ENCODE measurements at regions not wholly inside any gene's neighbourhood (a gene's known extent, or its start where the extent isn't known, plus 50 kb on each side); places are given as distances from the start of the nearest gene placed in this dataset.

DNA sequence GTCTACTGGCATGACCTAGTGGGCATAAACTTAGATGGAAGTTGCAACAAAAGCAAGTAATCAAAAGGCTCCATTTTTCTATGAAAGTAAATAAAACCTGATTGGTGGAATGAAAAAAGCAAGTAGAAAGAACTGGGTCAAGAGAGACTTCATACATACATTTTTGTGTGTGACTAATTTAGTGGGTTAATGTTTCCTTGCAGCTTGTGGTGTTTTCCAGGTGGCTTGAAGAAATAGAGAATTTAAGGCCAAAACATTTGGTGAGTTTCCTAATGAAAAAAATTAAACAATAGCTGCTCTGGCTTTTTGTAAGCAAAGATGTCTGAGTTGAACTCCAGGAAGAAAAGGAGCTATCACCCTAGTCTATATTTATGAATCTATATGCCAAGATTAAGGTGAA, 71.0 kb downstream of the ZC3H11B start:
- no peak overlapping the region for H3K4me3 ChIP-seq (ENCODE audit: low read depth in 1 of 2, low read length in 2 of 2)
- no peaks in the 10 kb centered on the region for H3K36me3 ChIP-seq (ENCODE audit: insufficient read depth, low read length)
- no peak overlapping the region for H3K9ac ChIP-seq (ENCODE audit: low read length)
- H3K27ac ChIP-seq (ENCODE audit: low read depth, low read length): no peak overlapping the region
- H3K27me3 ChIP-seq (ENCODE audit: control insufficient read depth in 1 of 2, insufficient read depth in 2 of 2, low read length in 2 of 2): no peaks in the 10 kb centered on the region
- no peaks in the 10 kb centered on the region for H3K9me3 ChIP-seq (ENCODE audit: low read length)
- H3K4me1 ChIP-seq (ENCODE audit: insufficient read depth, low read length): no peaks in the 10 kb centered on the region

DNA sequence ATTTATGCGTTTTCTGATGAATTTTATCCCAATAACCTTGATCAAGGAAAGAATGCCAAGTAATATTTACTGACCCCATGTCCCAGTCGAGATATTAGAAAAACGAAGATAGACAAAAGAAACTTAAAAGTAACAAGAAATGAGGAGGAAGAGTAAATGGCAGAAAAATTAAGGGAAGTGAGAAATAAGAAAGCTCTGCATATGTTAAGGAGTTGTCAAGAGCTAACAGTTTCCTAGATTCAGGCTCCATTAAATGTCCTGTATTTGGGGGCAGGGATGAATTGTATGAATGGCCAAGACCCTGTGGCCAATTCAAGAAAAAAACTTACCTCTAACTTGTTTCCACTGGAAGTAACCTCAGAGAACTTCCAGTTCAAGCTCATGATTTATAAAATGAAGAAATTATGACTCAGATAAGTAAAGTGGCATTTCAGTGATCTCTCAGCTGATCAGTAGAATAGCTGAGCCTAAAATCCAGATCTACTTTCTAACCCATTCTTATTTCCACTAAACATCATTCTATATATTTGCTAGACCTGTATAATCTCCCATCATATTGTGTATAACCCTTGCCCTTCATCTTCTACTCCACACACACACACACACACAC, 73.2 kb downstream of the ZC3H11B start:
- Histone ChIP-seq H3K4me1 (ENCODE audit: insufficient read depth, low read length) (no peaks in the 10 kb centered on the region), H3K4me3 (ENCODE audit: low read depth in 1 of 2, low read length in 2 of 2) (no peak overlapping the region), H3K9ac (ENCODE audit: low read length) (no peak overlapping the region), H3K36me3 (ENCODE audit: insufficient read depth, low read length) (no peaks in the 10 kb centered on the region), H3K27ac (ENCODE audit: low read depth, low read length) (no peak overlapping the region), H3K27me3 (ENCODE audit: control insufficient read depth in 1 of 2, insufficient read depth in 2 of 2, low read length in 2 of 2) (no peaks in the 10 kb centered on the region), H3K9me3 (ENCODE audit: low read length) (no peaks in the 10 kb centered on the region)

DNA sequence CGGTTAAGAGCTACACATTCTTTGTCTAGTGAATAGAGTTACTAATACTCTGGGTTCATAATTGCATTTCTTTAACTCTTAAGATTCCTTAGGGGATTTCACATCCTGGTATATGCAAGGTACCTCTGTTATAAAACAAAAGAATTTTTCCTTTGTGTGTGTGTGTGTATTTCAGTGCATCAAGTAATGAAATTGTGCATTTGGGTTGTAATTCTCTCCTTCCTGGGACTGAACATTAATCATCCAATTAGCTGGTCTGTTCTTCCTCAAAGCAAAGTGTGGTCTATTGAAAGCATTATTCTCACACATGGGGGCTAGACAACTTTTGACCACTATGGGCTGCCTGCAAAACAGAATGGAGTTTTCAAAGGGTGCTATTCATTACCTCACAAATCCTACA, 74.0 kb downstream of the ZC3H11B start:
- Histone ChIP-seq H3K27me3 (ENCODE audit: control insufficient read depth in 1 of 2, insufficient read depth in 2 of 2, low read length in 2 of 2) (no peaks in the 10 kb centered on the region), H3K27ac (ENCODE audit: low read depth, low read length) (no peak overlapping the region), H3K4me3 (ENCODE audit: low read depth in 1 of 2, low read length in 2 of 2) (no peak overlapping the region), H3K9ac (ENCODE audit: low read length) (no peak overlapping the region), H3K4me1 (ENCODE audit: insufficient read depth, low read length) (no peaks in the 10 kb centered on the region), H3K9me3 (ENCODE audit: low read length) (no peaks in the 10 kb centered on the region), H3K36me3 (ENCODE audit: insufficient read depth, low read length) (no peaks in the 10 kb centered on the region)

DNA sequence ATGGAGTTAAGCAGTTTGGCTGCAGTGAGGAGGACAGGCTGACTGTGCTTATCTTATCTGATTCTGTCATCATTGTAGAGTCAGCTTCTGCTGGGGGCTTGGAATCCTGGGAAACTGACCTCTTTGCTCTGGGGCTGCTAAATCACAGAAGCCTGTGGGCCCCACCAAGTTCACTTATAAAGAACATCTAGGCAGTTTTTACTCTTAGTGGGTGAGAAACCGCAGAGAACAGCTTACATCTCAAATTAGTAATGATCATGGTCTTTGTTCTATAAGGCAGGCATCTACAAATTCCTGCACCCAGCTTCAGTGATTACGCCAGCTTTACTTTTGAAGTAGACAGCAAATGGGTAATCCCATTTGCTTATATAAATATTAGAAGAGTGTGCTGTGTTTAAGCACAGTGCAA, 75.7 kb downstream of the ZC3H11B start:
- H3K27me3 ChIP-seq (ENCODE audit: control insufficient read depth in 1 of 2, insufficient read depth in 2 of 2, low read length in 2 of 2): no peaks in the 10 kb centered on the region
- H3K9me3 ChIP-seq (ENCODE audit: low read length): no peaks in the 10 kb centered on the region
- no peaks in the 10 kb centered on the region for H3K4me1 ChIP-seq (ENCODE audit: insufficient read depth, low read length)
- H3K9ac ChIP-seq (ENCODE audit: low read length): no peak overlapping the region
- H3K4me3 ChIP-seq (ENCODE audit: low read depth in 1 of 2, low read length in 2 of 2): no peak overlapping the region
- H3K36me3 ChIP-seq (ENCODE audit: insufficient read depth, low read length): no peaks in the 10 kb centered on the region
- H3K27ac ChIP-seq (ENCODE audit: low read depth, low read length): no peak overlapping the region

DNA sequence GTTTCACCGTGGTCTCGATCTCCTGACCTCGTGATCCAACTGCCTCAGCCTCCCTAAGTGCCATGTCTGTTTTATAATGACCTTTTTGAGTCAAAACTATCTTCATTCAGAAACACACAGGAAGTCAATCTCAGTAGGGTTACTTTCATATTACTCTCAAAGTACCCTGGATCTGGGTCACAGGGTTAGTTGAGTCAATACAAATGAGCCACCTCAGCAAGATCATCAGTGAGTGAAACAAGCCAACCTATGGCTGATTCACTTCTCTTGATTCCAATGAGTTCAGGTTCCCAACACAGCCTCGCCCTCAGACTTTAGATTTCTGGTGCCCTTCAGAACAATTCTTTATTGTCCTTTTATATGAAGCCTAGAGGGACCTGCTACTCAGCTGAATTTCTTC, 76.9 kb downstream of the ZC3H11B start:
- H3K9me3 ChIP-seq (ENCODE audit: low read length): no peaks in the 10 kb centered on the region
- no peak overlapping the region for H3K27ac ChIP-seq (ENCODE audit: low read depth, low read length)
- H3K36me3 ChIP-seq (ENCODE audit: insufficient read depth, low read length): no peaks in the 10 kb centered on the region

DNA sequence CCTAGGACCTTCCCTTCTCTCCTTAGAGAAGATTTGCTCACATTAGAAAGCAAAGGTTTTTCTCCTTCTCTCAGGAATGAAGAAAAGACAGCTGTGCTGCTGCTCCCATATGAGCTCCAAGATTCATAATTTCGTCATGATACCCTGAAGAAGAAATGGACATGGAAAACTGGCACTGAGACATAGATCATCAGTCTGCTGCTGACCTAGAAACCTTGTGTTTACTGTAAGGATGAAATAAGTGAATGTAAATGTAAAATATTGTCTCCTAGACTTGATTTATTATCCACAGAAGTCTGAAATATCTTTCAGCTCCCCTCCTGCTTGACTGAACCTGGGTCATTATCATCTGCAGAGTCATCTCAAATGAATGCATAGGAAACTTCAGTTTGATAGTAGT, 77.9 kb downstream of the ZC3H11B start:
- H3K27ac ChIP-seq (ENCODE audit: low read depth, low read length): no peak overlapping the region
- no peaks in the 10 kb centered on the region for H3K9me3 ChIP-seq (ENCODE audit: low read length)
- H3K36me3 ChIP-seq (ENCODE audit: insufficient read depth, low read length): no peaks in the 10 kb centered on the region
- no peaks in the 10 kb centered on the region for H3K27me3 ChIP-seq (ENCODE audit: control insufficient read depth in 1 of 2, insufficient read depth in 2 of 2, low read length in 2 of 2)
- H3K4me1 ChIP-seq (ENCODE audit: insufficient read depth, low read length): no peaks in the 10 kb centered on the region
- no peak overlapping the region for H3K4me3 ChIP-seq (ENCODE audit: low read depth in 1 of 2, low read length in 2 of 2)
- H3K9ac ChIP-seq (ENCODE audit: low read length): no peak overlapping the region

More for the DNA sequence above, 76.9 kb downstream of the ZC3H11B start:
- Histone ChIP-seq H3K27me3 (ENCODE audit: control insufficient read depth in 1 of 2, insufficient read depth in 2 of 2, low read length in 2 of 2) (no peaks in the 10 kb centered on the region), H3K9ac (ENCODE audit: low read length) (no peak overlapping the region), H3K4me3 (ENCODE audit: low read depth in 1 of 2, low read length in 2 of 2) (no peak overlapping the region), H3K4me1 (ENCODE audit: insufficient read depth, low read length) (no peaks in the 10 kb centered on the region)

DNA sequence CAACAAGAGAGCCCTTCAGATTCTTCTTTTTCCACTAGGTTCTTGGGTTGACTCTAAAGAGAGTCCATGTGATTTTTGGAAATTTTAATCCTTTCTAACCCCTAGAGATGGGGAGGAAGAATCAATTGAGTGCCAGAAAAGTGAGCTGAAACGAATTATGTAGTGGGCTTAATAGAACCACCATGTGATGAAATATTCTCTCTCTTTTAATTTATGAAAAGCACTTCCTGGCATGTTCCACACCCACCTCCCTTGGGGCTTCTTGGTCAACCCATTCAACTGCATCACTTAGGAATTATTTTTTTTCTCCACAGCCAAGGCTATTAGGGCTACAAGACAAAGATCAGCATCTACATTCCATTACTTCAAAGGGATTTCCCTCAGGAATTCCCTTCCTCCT, 79.6 kb downstream of the ZC3H11B start:
- no peak overlapping the region for H3K27ac ChIP-seq (ENCODE audit: low read depth, low read length)
- H3K9ac ChIP-seq (ENCODE audit: low read length): no peak overlapping the region
- no peaks in the 10 kb centered on the region for H3K4me1 ChIP-seq (ENCODE audit: insufficient read depth, low read length)
- no peaks in the 10 kb centered on the region for H3K36me3 ChIP-seq (ENCODE audit: insufficient read depth, low read length)
- no peaks in the 10 kb centered on the region for H3K27me3 ChIP-seq (ENCODE audit: control insufficient read depth in 1 of 2, insufficient read depth in 2 of 2, low read length in 2 of 2)
- H3K9me3 ChIP-seq (ENCODE audit: low read length): no peaks in the 10 kb centered on the region
- H3K4me3 ChIP-seq (ENCODE audit: low read depth in 1 of 2, low read length in 2 of 2): no peak overlapping the region

DNA sequence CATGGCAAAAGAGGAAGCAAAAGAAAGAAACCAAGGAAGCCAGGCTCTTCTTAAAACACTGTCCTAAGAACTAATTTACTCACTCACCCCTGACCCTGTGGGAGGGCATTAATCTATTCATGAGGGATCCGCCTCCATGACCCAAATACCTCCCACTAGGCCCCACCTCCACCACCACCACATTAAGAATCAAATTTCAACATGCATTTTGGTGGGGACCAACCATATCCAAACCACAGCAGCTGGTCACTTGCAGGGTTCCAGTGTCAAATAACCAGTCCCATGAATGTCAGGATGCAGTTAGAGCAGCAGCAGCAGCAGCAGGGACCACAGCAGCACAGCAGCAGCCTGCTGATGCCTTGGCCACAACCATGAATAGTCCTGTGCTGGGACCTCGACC, 83.8 kb downstream of the ZC3H11B start:
- H3K4me1 ChIP-seq (ENCODE audit: insufficient read depth, low read length): no peaks in the 10 kb centered on the region
- no peak overlapping the region for H3K4me3 ChIP-seq (ENCODE audit: low read depth in 1 of 2, low read length in 2 of 2)
- H3K9me3 ChIP-seq (ENCODE audit: low read length): no peaks in the 10 kb centered on the region
- no peaks in the 10 kb centered on the region for H3K27me3 ChIP-seq (ENCODE audit: control insufficient read depth in 1 of 2, insufficient read depth in 2 of 2, low read length in 2 of 2)
- H3K9ac ChIP-seq (ENCODE audit: low read length): no peak overlapping the region
- H3K36me3 ChIP-seq (ENCODE audit: insufficient read depth, low read length): no peaks in the 10 kb centered on the region
- no peak overlapping the region for H3K27ac ChIP-seq (ENCODE audit: low read depth, low read length)

DNA sequence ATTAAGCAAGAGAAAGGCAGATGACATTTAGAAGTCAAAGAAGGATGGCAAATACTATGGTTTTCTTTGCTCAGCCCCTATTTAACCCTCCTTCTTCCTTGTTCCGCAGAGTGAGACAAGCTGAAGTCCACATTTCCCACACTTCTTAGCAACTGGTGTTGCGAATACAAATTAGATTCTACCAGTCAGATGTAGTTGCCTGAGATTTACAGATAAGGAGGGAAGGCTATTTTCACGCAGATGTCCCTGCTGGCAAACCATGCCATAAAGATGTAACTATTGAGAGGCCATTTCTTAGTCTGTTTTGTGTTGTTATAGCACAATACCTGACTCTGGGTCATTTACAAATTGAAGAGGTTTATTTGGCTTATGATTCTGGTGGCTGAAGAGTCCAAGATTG, 84.3 kb downstream of the ZC3H11B start:
- Histone ChIP-seq H3K9me3 (ENCODE audit: low read length) (no peaks in the 10 kb centered on the region), H3K4me1 (ENCODE audit: insufficient read depth, low read length) (no peaks in the 10 kb centered on the region), H3K27me3 (ENCODE audit: control insufficient read depth in 1 of 2, insufficient read depth in 2 of 2, low read length in 2 of 2) (no peaks in the 10 kb centered on the region), H3K4me3 (ENCODE audit: low read depth in 1 of 2, low read length in 2 of 2) (no peak overlapping the region), H3K9ac (ENCODE audit: low read length) (no peak overlapping the region), H3K27ac (ENCODE audit: low read depth, low read length) (no peak overlapping the region), H3K36me3 (ENCODE audit: insufficient read depth, low read length) (no peaks in the 10 kb centered on the region)

DNA sequence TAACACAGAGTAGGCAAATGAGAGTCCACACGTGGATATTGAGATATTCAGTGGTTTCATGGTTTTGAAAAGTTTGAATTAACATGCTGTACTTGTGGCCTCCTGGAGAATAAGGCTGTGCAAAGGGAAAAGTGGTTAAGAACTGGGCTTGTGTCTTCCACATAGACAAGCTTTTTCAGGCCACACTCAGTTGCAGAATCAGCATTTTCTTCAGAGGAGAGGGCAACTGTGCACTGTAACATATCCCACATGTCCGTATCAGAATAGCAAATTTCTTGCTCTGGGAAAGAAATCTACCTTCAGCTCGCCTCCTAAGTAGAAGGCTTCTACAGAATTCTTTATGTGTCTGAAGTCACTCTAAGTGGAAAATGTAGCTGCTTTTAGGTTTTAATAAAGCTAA, 84.9 kb downstream of the ZC3H11B start:
- Histone ChIP-seq H3K27ac (ENCODE audit: low read depth, low read length) (no peak overlapping the region), H3K36me3 (ENCODE audit: insufficient read depth, low read length) (no peaks in the 10 kb centered on the region), H3K9me3 (ENCODE audit: low read length) (no peaks in the 10 kb centered on the region), H3K4me1 (ENCODE audit: insufficient read depth, low read length) (no peaks in the 10 kb centered on the region), H3K4me3 (ENCODE audit: low read depth in 1 of 2, low read length in 2 of 2) (no peak overlapping the region), H3K27me3 (ENCODE audit: control insufficient read depth in 1 of 2, insufficient read depth in 2 of 2, low read length in 2 of 2) (no peaks in the 10 kb centered on the region), H3K9ac (ENCODE audit: low read length) (no peak overlapping the region)

DNA sequence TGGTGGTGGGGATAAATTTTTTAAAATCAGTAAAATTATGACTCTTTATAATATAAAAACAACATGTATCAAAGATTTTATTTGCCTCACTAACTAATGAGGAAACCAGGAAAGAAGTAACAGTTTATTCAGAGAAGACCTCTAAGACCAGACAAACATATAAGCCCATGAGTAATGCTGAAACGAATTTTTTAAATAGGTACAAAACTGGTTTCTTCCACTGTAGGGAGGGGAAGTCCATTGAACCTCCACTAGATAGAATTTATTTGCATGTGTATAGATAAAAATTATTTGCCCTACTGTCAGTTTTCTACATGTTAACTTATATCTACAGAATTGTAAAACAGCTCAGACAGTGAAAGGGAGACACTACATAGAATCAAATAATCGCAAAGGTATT, 86.8 kb downstream of the ZC3H11B start:
- H3K4me3 ChIP-seq (ENCODE audit: low read depth in 1 of 2, low read length in 2 of 2): no peak overlapping the region
- no peaks in the 10 kb centered on the region for H3K9me3 ChIP-seq (ENCODE audit: low read length)
- H3K9ac ChIP-seq (ENCODE audit: low read length): no peak overlapping the region
- H3K27ac ChIP-seq (ENCODE audit: low read depth, low read length): no peak overlapping the region
- H3K27me3 ChIP-seq (ENCODE audit: control insufficient read depth in 1 of 2, insufficient read depth in 2 of 2, low read length in 2 of 2): no peaks in the 10 kb centered on the region
- H3K4me1 ChIP-seq (ENCODE audit: insufficient read depth, low read length): no peaks in the 10 kb centered on the region
- no peaks in the 10 kb centered on the region for H3K36me3 ChIP-seq (ENCODE audit: insufficient read depth, low read length)

DNA sequence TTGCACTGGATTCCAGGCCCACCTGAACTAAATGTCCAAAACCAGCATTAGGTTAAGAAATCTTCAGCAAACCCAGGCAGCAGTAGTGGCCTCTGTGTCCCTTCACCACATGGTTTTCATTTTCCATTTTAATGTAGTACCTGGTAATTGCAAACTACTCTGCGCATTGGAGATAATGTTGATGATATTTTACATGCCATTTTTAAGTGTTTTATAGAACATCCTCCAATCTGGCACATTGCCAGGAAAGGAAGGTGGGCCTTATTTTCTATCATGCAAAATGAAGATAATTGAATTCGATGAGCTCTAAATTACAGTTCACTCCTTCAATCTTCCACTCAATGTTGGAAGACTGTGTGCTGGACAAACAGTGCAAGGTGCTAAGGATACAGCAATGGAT, 89.5 kb downstream of the ZC3H11B start:
- Histone ChIP-seq H3K27me3 (ENCODE audit: control insufficient read depth in 1 of 2, insufficient read depth in 2 of 2, low read length in 2 of 2) (no peaks in the 10 kb centered on the region), H3K9me3 (ENCODE audit: low read length) (no peaks in the 10 kb centered on the region), H3K36me3 (ENCODE audit: insufficient read depth, low read length) (no peaks in the 10 kb centered on the region), H3K27ac (ENCODE audit: low read depth, low read length) (no peak overlapping the region), H3K4me3 (ENCODE audit: low read depth in 1 of 2, low read length in 2 of 2) (no peak overlapping the region), H3K4me1 (ENCODE audit: insufficient read depth, low read length) (no peaks in the 10 kb centered on the region), H3K9ac (ENCODE audit: low read length) (no peak overlapping the region)

All from muscle layer of colon (tissue), 2 donors.